HG03025 (cell line): ENCODE measurements at regions not wholly inside any gene's neighbourhood (a gene's known extent, or its start where the extent isn't known, plus 50 kb on each side); places are given as distances from the start of the nearest gene placed in this dataset.

Experiments used
- ATAC-seq: cut with Tn5 transposase; IDR thresholded peaks from one replicate; pipeline ENCODE4 v1.9.1; 2021; ENCODE audit warnings: mild to moderate bottlenecking, moderate library complexity; ENCODE audit not compliant: unreplicated experiment, low FRiP score

DNA sequence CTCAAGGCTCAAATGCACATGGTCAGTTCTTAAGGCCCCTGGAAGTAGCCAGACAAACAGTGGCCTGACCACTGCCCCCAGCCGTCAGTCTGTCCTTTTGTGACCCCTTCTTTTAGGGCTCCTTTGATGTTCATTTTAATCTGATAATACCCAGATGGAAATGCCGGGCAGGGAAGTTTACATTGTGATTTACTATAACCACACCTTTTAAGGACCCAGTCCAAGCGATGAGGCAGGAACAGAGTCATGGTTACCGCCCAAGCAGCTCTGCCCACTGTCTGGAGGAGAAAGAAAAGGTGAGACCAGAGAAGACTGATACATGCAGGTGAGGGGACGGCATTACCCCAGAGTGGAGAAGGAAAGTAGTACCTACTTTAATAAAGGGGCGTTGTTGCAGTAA, 110.6 kb downstream of the PLEKHG1 start:
- no peak for ATAC-seq

- ATAC-seq = no peak
These were observed 111.4 kb downstream of the PLEKHG1 start for GRCh38 chr6:150711061-150711460.

- no peak for ATAC-seq
These were observed 112.2 kb downstream of the PLEKHG1 start for GRCh38 chr6:150711584-150712504.

GRCh38 chr6:150712505-150713252, 113.0 kb downstream of the PLEKHG1 start:
- ATAC-seq = no peak

GRCh38 chr6:150713487-150713886, 113.8 kb downstream of the PLEKHG1 start:
- ATAC-seq = no peak

DNA sequence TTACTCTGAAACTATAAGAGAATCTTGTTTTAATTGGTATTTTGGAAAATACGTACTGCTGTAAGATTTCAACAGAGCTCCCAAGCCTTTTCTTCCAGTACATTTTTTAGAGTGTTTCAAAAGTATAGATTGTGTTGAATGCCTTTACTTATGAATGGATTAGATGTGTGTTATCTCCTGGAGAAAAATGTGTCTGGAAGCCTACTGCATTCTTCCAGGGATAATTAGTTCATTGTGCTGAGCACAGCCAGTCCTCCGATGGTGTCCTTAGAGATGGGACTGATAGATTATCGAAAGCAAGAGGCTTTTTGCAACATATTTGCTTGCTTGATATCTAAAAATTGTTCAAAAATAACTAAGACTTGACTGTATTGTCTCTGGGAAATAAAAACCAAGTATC, 114.2 kb downstream of the PLEKHG1 start:
- no peak for ATAC-seq

- no peak for ATAC-seq
These were observed 115.4 kb downstream of the PLEKHG1 start for GRCh38 chr6:150715133-150715532.

GRCh38 chr6:150717419-150717818, 117.7 kb downstream of the PLEKHG1 start:
- ATAC-seq = no peak

GRCh38 chr6:150719099-150719766, 119.5 kb downstream of the PLEKHG1 start:
- ATAC-seq = no peak

DNA sequence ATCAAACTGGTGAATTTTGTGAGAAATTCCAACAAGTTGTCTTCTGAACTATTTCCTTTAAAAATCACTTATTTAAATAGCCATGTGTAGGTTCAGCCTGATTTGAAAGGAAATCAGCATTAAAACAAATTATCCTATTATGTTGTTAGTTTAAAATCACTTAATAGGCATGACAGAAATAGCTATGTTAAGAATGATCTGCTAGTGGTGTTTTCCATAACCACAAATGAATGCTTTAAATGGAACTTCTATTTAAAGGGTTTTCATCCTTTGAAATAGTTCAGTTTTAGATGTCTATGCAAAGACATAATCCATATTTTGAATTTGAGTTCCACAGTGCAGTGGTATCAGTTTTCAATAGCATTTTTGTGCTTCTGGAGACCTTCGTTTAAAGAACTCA, 120.1 kb downstream of the PLEKHG1 start:
- ATAC-seq = no peak

GRCh38 chr6:150720774-150721233, 121.1 kb downstream of the PLEKHG1 start:
- ATAC-seq = peak; percentile 96

GRCh38 chr6:150721418-150722266, 122.0 kb downstream of the PLEKHG1 start:
- no peak for ATAC-seq

- ATAC-seq = no peak
These were observed 123.1 kb downstream of the PLEKHG1 start for GRCh38 chr6:150722614-150723344.

- no peak for ATAC-seq
These were observed 123.6 kb downstream of the PLEKHG1 start for GRCh38 chr6:150723345-150723658.

- no peak for ATAC-seq
These were observed 124.2 kb downstream of the PLEKHG1 start for GRCh38 chr6:150723857-150724256.

- no peak for ATAC-seq
These were observed 126.1 kb downstream of the PLEKHG1 start for GRCh38 chr6:150725795-150726194.

GRCh38 chr6:150729188-150729748, 129.6 kb downstream of the PLEKHG1 start:
- no peak for ATAC-seq

DNA sequence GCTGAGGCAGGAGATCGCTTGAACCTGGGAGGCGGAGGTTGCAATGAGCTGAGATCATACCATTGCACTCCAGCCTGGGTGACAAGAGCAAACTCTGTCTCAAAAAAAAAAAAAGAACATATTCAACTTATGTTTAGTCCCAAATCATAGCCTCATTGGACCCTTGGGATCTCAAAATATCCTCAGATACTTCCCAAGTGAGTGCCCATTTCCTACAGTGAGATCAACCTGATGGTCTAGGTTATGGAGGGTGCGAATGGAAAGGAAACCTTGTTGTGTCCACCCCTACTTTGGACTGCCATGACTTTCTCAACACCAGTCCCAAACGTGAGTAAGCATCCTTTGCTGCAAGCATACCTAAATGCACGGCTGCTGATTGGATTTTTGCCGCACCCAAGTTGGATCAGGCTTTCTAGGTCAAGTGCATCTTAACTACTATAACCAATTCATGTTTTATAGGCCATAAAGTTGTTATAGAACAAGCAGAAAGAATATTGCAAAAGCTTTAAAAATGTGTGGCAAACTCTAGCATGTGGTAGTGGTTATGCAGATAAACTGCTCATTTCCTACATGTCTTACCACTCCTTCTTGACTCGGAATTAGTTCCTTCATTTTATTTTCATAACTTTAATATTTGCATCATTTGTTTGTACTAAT, 131.2 kb downstream of the PLEKHG1 start:
- ATAC-seq = no peak
